D721Med (cell line): ENCODE measurements at regions not wholly inside any gene's neighbourhood (a gene's known extent, or its start where the extent isn't known, plus 50 kb on each side); places are given as distances from the start of the nearest gene placed in this dataset.

Experiments used
- DNase-seq: peaks from one replicate; pipeline ENCODE4 v3.0.0; 2011; ENCODE audit warnings: low spot score; ENCODE audit not compliant: insufficient read length
- FAIRE-seq: peaks from 2 replicates; lab custom pipeline; 2011; peaks lifted over from hg19 to GRCh38; lab: Jason Lieb, UNC
- TF ChIP-seq, protein P1 (sequence below): IDR thresholded peaks from 2 replicates; pipeline ENCODE4 v1.5.1; 2012; ENCODE audit warnings: mild to moderate bottlenecking, control low read depth; ENCODE audit not compliant: insufficient read depth; ENCODE audit errors: missing control alignments

DNA sequence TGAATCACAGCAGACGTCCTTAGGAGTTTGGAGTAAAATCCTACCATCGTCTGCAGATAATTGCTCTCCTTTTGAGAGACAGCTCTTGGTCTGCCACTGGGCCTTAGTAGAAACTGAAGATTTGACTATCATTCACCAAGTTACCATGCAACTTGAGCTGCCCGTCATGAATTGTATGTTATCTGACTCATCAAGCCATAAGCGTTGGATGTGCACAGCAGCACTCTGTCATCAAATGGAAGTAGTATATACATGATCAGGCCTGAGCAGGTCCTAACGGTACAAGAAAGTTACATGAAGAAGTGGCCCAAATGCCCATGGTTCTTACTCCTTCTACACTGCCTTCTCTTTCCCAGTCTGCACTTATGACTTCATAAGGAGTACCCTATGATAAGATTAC is 317.8 kb downstream of the GPATCH2 start:
- FAIRE-seq (no peak), DNase-seq (no peak)
- TF ChIP-seq, protein P1, sequence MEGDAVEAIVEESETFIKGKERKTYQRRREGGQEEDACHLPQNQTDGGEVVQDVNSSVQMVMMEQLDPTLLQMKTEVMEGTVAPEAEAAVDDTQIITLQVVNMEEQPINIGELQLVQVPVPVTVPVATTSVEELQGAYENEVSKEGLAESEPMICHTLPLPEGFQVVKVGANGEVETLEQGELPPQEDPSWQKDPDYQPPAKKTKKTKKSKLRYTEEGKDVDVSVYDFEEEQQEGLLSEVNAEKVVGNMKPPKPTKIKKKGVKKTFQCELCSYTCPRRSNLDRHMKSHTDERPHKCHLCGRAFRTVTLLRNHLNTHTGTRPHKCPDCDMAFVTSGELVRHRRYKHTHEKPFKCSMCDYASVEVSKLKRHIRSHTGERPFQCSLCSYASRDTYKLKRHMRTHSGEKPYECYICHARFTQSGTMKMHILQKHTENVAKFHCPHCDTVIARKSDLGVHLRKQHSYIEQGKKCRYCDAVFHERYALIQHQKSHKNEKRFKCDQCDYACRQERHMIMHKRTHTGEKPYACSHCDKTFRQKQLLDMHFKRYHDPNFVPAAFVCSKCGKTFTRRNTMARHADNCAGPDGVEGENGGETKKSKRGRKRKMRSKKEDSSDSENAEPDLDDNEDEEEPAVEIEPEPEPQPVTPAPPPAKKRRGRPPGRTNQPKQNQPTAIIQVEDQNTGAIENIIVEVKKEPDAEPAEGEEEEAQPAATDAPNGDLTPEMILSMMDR, result no peak

DNA sequence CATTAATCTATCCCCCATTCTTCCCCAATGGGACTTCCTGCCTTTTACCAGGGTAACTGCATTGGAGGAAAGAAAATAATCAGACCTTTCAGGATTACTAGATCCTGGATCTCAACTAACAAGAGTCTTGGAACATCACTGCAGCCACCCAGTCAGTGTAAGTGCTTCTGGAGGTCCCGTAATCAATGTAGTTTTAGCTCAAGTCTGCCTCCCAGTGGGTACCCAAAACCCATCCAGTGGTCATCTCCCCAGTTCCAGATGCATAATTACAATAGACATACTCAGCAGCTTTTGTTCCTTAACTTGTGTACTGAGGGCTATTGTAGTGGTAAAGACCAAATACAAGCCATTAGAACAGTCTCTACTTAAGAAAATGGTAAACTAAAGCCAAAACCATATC is 319.1 kb downstream of the GPATCH2 start:
- FAIRE-seq, result no peak
- no peak for DNase-seq
- TF ChIP-seq, protein P1, result peak; percentile 9

DNA sequence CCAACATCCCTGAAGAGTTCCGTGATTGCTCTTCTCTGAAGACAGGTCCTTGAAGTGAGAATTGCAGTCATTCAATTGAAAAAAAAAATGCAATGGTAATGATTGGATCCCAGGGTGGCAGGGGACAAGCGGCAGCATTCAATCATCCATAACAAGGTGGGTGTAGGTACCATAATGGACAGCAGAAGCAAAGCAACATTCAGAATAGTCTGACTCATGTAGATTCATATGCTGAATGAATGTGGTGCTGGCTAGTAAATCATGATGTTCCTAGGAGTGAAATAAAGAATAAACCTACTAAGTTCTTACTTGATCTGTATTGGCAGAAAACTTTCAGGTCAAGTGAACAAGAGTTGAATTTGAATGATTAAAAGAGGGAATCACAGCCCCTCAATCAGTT is 319.6 kb downstream of the GPATCH2 start:
- TF ChIP-seq, protein P1, result no peak
- no peak for DNase-seq
- peak; percentile 16 for FAIRE-seq

DNA sequence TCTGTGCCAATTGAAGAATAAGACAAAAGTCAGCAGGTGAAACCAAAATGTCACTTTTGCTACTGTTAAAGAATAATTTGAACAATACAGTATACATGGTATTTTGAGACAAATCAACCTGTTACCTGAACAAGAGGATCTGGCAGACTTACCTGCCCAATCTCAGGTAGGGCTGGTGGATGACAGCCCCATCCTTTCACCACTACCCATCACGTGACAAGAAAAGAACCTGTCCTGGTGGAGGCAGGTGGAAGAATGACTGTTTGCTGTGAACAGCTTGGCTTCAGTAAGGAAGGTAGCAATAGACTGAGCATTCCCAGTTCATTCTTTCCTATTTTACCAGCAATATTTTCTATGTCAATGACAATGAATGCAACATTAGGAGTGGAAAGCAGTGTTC is 349.6 kb downstream of the GPATCH2 start:
- TF ChIP-seq, protein P1, result no peak
- no peak for FAIRE-seq
- no peak for DNase-seq

DNA sequence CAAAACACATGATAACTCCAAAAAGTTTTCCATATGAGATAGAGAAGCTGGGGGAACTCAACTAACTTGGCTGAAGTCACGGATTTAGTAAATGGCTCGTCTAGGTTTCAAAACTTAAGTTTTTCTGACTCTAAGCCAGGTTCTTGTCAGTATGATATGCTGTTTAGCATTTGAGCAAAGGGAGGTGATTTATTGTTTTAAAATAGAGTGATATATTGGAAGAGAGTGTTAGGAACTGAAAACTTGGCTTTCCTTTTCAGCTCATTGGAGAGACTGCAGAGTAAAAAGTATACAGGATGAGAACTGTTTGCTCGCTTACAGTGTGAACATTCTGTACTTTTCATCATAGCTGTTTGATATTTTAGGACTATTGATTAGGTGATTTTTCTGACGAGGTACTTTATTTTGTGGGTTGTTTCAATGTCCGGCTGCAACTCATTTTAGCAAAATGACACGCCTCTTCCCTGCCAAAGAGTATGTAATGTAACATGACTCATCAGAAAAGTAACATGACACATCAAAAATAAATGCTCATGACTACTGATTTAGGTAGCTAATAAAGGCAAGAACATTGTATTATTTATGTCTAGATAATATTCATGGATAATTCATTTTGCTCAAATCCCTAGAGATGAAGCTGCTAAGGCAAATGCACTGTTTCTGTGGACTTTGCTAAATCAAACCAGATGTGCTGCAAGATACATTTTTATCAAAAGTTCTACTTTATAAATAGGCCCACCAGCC is 355.1 kb downstream of the GPATCH2 start:
- TF ChIP-seq, protein P1, result no peak
- DNase-seq (no peak), FAIRE-seq (peak; percentile 48)

GRCh38 chr1:217274927-217275654 is 355.8 kb downstream of the GPATCH2 start:
- TF ChIP-seq, protein P1, result no peak
- FAIRE-seq (peak; percentile 25), DNase-seq (no peak)

- TF ChIP-seq, protein P1, result no peak
- peak; percentile 16 for FAIRE-seq
- no peak for DNase-seq
Observed at GRCh38 chr1:217274416-217274815, 356.5 kb downstream of the GPATCH2 start.
